Epithelial cell of esophagus (primary cell): ENCODE measurements at regions not wholly inside any gene's neighbourhood (a gene's known extent, or its start where the extent isn't known, plus 50 kb on each side); places are given as distances from the start of the nearest gene placed in this dataset.

Experiments
- DNase-seq: peaks from one replicate; pipeline ENCODE4 v3.0.0; 2010; ENCODE audit warnings: low read depth
- H3K4me3 ChIP-seq: 2 replicates; pipeline ENCODE4 v1.5.1; 2011; ENCODE audit warnings: mild to moderate bottlenecking, low read length, control low read depth
- TF ChIP-seq, protein P1 (sequence below): IDR thresholded peaks from 2 replicates; pipeline ENCODE4 v1.5.1; 2011; ENCODE audit warnings: low read depth, mild to moderate bottlenecking, low read length, control low read depth, inconsistent platforms; ENCODE audit not compliant: insufficient read depth; ENCODE audit errors: missing control alignments

DNA sequence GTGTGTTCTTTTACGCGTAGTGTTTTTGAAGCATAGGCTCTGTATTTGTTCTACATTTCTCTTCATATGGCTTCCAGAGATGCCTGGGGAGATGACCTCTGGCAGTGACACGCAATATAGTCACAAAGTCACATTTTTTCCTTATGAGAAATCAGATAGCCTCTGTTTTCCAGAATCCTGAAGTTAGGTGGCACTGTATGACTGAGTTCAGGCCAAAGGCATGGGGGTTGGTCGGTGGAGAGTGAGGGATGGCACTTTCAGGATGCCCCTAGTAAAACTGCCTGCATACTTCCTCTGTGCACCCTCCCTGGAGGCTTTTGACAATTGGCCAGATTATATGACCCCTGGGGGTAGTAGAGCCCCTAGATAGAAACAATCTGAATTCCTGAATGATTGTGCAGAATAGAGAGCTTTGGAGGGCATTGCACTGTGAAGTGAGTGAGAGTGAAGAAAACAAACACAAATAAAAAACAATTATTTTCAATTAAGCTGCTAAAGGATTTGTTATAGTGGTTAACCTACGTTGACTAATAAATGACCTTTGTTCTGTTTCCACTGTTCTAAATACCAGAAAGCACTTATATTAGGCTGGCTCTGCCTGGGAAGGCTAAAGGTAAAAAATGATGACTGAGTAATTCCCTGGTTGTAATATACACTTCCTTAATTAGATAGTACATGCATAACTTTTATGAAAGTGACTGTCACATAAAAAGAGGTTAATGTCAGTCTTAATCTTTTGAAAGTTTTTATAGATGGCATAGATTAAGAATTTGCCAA is 1660.8 kb downstream of the PLA2G4A start:
- TF ChIP-seq, protein P1, sequence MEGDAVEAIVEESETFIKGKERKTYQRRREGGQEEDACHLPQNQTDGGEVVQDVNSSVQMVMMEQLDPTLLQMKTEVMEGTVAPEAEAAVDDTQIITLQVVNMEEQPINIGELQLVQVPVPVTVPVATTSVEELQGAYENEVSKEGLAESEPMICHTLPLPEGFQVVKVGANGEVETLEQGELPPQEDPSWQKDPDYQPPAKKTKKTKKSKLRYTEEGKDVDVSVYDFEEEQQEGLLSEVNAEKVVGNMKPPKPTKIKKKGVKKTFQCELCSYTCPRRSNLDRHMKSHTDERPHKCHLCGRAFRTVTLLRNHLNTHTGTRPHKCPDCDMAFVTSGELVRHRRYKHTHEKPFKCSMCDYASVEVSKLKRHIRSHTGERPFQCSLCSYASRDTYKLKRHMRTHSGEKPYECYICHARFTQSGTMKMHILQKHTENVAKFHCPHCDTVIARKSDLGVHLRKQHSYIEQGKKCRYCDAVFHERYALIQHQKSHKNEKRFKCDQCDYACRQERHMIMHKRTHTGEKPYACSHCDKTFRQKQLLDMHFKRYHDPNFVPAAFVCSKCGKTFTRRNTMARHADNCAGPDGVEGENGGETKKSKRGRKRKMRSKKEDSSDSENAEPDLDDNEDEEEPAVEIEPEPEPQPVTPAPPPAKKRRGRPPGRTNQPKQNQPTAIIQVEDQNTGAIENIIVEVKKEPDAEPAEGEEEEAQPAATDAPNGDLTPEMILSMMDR, result no peak
- H3K4me3 ChIP-seq, result no peak overlapping the region
- DNase-seq, result peak; percentile 2

DNA sequence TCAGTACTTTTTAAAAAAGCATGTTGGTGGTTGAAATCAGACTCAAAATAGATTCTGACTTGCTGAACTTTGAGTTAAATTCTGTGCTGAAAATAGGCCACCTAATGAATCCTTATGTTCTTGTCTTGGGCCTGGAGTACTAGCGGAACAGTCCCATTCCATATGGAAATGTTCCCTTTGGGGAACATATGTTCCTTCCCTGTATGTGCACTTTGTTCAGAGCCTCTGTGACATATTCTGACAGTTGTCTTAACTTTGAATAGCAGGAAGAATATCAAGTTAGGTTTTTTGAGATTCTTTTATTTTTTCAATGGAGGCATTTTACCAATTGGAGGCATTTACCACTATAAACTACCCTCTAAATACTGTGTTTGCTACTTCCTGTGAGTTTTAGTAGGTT is 1667.8 kb downstream of the PLA2G4A start:
- TF ChIP-seq, protein P1, result no peak
- no peak overlapping the region for H3K4me3 ChIP-seq
- DNase-seq, result no peak

DNA sequence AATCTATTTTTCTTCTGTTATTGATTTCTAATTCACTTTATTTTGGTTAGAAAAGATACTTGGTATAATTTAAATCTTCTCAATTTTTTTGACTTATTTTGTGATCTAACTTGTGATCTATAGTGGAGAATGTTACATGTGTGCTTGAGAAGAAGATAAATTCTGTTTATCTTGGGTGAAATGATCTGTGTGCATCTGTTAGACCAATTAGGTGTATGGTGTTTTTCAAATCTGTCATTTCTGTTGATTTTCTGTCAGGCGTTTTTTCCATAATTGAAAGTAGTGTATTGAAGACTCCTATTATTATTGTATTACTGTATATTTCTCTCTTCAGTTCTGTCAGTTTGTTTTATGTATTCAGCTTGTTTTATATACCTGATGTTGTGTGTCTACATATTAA is 1668.3 kb downstream of the PLA2G4A start:
- DNase-seq, result no peak
- no peak overlapping the region for H3K4me3 ChIP-seq
- TF ChIP-seq, protein P1, result no peak

DNA sequence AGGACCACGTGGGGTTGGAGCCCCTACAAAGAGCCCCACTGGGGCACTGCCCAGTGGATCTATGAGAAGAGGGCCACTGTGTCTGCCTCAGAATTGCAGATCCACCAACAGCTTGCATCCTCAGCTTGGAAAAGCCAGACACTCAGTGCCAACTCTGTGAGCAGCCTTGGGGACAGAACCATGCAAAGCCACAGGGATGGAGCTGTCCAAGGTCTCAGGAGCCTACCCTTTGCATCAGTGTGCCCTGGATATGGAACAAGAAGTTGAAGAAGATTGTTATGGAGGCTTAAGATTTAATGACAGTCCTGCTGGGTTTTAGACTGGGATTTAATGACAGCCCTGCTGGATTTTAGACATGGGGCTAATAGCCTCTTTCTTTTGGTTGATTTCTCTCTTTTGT is 1670.9 kb downstream of the PLA2G4A start:
- TF ChIP-seq, protein P1, result no peak
- no peak overlapping the region for H3K4me3 ChIP-seq
- peak; percentile 11 for DNase-seq

DNA sequence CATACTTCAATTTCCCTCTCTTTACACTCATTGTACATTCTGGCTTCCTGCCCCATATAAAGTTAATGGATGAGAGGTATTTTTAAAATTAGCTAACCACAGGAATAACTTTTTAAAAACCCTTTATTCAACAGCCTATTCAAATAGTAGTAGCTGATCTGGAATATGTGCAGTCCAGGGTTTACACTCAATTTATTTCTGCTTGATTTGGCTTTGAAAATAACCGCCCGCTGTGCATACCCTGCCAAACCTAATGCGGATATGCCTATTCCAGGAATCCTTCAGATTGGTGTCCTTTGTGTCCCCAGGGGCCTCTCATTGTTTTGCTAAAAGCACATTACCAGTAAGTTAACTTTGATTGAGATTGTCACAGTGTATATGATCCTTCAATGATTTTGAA is 1686.2 kb downstream of the PLA2G4A start:
- DNase-seq, result no peak
- TF ChIP-seq, protein P1, result no peak
- no peak overlapping the region for H3K4me3 ChIP-seq

DNA sequence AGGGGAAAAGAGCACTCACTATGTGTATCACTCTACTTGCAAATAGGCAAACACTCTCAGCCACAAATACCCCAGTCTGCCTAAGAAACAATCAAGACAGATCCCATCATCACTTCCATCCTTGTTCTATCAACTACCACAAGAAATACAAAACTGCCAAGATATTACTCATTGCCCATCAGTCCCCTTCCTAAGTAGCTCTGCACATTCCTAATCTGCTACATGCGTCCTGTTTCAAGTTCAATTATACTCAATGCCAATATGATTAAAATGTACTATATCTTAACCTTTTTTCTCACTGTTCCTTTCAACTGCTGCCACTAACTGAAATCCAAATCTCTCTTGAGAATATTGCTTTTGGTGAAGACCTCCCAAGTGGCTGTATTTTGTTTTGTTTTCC is 1688.4 kb downstream of the PLA2G4A start:
- H3K4me3 ChIP-seq, result no peak overlapping the region
- no peak for DNase-seq
- TF ChIP-seq, protein P1, result no peak

DNA sequence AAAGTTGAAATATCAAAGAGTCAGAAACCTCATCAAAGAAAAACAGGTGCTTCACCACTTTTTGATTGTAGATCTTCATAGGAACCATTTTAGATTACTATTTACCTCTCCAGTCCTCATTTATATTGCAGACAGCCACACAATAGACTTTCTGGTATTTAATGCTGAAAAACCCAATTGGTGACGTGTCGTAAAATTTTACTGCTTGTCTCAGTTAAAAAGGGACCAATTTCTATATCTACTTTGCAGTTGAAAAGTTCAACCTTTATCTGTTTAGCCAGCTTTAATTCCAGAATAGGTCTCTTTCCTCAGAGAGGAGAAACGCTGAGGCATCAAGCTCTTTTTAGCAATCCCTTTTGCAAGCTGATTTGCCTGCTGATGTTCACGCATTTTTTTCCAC is 1722.4 kb downstream of the PLA2G4A start:
- TF ChIP-seq, protein P1, result no peak
- no peak overlapping the region for H3K4me3 ChIP-seq
- DNase-seq, result no peak
